NCI-H2107 (cell line): ENCODE measurements at regions not wholly inside any gene's neighbourhood (a gene's known extent, or its start where the extent isn't known, plus 50 kb on each side); places are given as distances from the start of the nearest gene placed in this dataset.
"Not testable (repeated sequence)": the region's sequence is repeated elsewhere in the genome, so short reads cannot be mapped to it uniquely, and the experiment has no call there.

Experiments used
- DNase-seq: peaks from one replicate; lab custom pipeline; 2025; lab: John Stamatoyannopoulos, UW

- DNase-seq, result no peak
Measured at GRCh38 chr12:47307680-47308399, 228.1 kb upstream of the AMIGO2 start.

- not testable (repeated sequence) for DNase-seq
Measured at GRCh38 chr12:47306773-47307679, 227.3 kb upstream of the AMIGO2 start.

- DNase-seq, result no peak
Measured at GRCh38 chr12:47306130-47306529, 226.4 kb upstream of the AMIGO2 start.

GRCh38 chr12:47305464-47305863 is 225.7 kb upstream of the AMIGO2 start:
- DNase-seq, result no peak

GRCh38 chr12:47303995-47304560 is 224.3 kb upstream of the AMIGO2 start:
- DNase-seq, result no peak

- DNase-seq, result no peak
Measured at GRCh38 chr12:47303207-47303606, 223.4 kb upstream of the AMIGO2 start.

GRCh38 chr12:47302111-47302671 is 222.4 kb upstream of the AMIGO2 start:
- no peak for DNase-seq

- DNase-seq, result no peak
Measured at GRCh38 chr12:47299586-47299985, 219.8 kb upstream of the AMIGO2 start.

- no peak for DNase-seq
Measured at GRCh38 chr12:47297993-47298392, 218.2 kb upstream of the AMIGO2 start.

GRCh38 chr12:47296828-47297227 is 217.1 kb upstream of the AMIGO2 start:
- no peak for DNase-seq

GRCh38 chr12:47293406-47293805 is 213.6 kb upstream of the AMIGO2 start:
- DNase-seq, result no peak

GRCh38 chr12:47286676-47287075 is 206.9 kb upstream of the AMIGO2 start:
- DNase-seq, result no peak
